Fibroblast of pulmonary artery (primary cell): ENCODE measurements at regions not wholly inside any gene's neighbourhood (a gene's known extent, or its start where the extent isn't known, plus 50 kb on each side); places are given as distances from the start of the nearest gene placed in this dataset.
A peak's percentile ranks its signal among the peaks of the same experiment; 100 is the strongest.

Experiments used
- DNase-seq: peaks from one replicate; pipeline ENCODE4 v3.0.0-alpha.2; 2010; ENCODE audit warnings: low read depth
- H3K4me3 ChIP-seq: replicated peaks from 2 replicates; pipeline ENCODE4 v1.5.1; 2011; ENCODE audit warnings: low read depth, mild to moderate bottlenecking, control low read depth, low read length, moderate library complexity
- TF ChIP-seq, protein P1 (sequence below): IDR thresholded peaks from 2 replicates; pipeline ENCODE4 v1.5.1; 2011; ENCODE audit warnings: mild to moderate bottlenecking, control low read depth, low read length, inconsistent platforms; ENCODE audit errors: missing control alignments

DNA sequence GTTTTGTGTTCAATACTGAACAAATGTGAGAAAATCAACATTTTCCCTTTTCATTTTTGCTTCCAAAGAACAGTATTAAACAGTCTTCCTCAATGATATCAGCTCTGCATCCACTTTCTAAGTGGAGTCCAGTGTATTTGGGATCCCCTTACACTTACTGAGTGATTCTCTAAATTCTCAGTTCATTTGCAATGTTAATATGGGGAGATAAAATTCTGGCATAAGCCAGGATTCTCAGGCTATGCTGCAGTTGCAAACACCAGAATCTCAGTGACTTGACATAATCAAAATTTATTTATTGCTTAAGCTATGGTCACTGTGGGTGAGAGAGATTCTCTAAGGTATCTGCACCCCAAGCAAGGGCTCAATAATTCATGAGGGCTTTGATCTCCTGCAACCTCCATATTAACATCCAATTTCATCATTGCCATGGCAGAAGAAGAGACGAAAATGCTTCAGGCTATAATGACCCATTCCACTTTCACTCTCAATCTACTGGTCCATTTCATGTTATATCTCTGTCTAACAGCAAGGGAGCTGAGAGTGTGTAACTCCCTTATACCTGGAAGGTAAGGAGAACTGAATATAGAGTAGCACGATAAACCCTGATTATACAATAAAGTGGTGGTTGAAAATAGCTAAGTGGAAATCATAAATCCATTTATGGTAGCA is 64.1 kb upstream of the CARD18 start:
- H3K4me3 ChIP-seq, result no peak overlapping the region
- TF ChIP-seq, protein P1, sequence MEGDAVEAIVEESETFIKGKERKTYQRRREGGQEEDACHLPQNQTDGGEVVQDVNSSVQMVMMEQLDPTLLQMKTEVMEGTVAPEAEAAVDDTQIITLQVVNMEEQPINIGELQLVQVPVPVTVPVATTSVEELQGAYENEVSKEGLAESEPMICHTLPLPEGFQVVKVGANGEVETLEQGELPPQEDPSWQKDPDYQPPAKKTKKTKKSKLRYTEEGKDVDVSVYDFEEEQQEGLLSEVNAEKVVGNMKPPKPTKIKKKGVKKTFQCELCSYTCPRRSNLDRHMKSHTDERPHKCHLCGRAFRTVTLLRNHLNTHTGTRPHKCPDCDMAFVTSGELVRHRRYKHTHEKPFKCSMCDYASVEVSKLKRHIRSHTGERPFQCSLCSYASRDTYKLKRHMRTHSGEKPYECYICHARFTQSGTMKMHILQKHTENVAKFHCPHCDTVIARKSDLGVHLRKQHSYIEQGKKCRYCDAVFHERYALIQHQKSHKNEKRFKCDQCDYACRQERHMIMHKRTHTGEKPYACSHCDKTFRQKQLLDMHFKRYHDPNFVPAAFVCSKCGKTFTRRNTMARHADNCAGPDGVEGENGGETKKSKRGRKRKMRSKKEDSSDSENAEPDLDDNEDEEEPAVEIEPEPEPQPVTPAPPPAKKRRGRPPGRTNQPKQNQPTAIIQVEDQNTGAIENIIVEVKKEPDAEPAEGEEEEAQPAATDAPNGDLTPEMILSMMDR, result no peak
- no peak for DNase-seq

DNA sequence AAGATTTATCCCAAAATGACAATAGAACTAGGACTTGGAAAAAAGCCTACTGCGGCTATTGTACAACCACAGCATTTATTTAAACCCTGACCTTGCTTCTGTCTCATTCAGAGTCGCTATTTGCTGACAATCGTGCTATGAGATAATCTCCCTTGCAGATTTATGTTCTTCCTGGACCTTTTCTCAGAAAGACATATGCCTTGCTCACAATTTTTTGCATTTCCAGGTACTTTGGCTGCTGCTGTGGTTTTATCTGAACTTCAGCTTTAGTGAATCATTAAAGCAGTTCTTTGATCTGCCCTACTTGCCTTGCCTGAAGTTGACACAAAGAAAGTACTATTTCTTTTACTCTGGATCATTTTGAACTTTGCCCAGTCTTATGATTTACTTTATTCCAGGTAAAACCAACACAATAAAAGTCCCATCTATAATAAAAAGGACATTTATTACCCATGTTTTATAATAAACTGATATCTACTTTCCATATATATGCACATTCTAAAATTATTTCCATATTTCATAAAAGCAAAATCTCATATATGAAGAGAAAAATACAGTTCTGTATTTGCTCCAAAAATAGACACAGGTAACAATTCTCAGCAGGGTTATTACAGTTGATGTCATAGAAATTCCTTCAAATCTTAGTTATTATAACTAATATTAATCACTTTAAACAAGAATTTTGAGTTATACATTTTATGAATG is 63.4 kb upstream of the CARD18 start:
- H3K4me3 ChIP-seq, result no peak overlapping the region
- peak; percentile 15 for DNase-seq
- TF ChIP-seq, protein P1, result no peak

- DNase-seq, result no peak
- no peak overlapping the region for H3K4me3 ChIP-seq
- TF ChIP-seq, protein P1, result no peak
Measured at GRCh38 chr11:105202422-105202821, 62.9 kb upstream of the CARD18 start.

- no peak for DNase-seq
- TF ChIP-seq, protein P1, result no peak
- no peak overlapping the region for H3K4me3 ChIP-seq
Measured at GRCh38 chr11:105201166-105201565, 61.6 kb upstream of the CARD18 start.

DNA sequence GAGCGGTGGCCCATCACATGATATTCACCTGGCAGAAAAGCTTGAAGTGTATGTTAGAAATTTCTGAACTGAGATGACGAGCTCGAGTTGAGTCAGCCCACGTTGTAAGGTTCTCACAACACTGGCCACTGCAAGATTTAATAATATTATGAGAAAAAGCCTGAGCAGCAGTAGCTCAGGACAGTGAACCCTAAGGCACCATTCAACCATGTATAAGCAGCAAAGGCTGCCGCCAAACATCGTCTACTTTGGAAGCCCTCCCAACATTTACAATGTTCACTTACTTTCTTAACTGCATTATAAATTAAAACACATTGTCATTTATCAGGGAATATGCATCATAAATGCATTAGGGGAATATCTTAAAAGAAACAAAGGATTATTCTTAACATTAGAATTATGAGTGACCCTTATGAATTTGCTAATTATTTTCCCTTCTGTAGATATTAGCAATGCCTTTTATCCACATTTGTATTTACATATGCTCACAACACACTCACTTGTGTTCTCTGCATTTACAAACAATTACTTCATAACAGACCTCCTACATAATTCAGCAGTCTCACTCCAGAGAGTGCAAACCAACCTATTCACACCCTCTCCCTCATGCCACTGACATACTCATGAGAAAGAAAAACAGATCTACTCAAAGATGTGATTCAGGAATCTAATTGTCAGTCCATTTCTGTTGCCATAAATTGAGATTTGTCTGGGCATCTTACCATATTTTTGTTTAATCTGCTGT is 57.7 kb upstream of the CARD18 start:
- TF ChIP-seq, protein P1, result no peak
- no peak overlapping the region for H3K4me3 ChIP-seq
- DNase-seq, result no peak

DNA sequence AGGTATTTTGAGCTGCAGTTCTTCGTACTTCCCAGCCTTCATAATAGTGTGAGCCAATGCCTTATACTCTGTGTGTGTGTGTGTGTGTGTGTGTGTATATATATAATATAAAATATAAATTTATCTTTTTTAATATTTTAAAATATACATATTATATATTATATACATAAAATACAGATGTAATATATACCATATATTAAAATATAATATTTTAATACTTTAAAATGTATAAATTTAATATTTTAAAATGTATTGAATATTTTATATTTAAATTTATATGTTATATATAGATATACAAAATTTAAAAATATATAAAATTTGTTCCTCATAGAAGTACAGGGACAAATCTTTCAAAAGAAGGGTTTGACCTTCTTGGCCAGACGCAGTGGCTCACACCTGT is 53.7 kb upstream of the CARD18 start:
- H3K4me3 ChIP-seq, result no peak overlapping the region
- TF ChIP-seq, protein P1, result no peak
- no peak for DNase-seq
